ENCODE measurements at regions not wholly inside any gene's neighbourhood (a gene's known extent, or its start where the extent isn't known, plus 50 kb on each side); places are given as distances from the start of the nearest gene placed in this dataset.
"Not testable (repeated sequence)": the region's sequence is repeated elsewhere in the genome, so short reads cannot be mapped to it uniquely, and the experiment has no call there.

- H3K36me3 Mint-ChIP-seq (ENCODE audit: low read depth): no peaks in the 10 kb centered on the region
- DNase-seq (ENCODE audit: low spot score): no peak
- H3K27me3 Mint-ChIP-seq (ENCODE audit: low read depth): no peaks in the 10 kb centered on the region
- H3K4me3 Mint-ChIP-seq: no peak overlapping the region
- H3K27ac Mint-ChIP-seq: no peak overlapping the region
- H3K4me1 Mint-ChIP-seq (ENCODE audit: low read depth): peaks cover 10% of the 10 kb centered on the region
- H3K9me3 Mint-ChIP-seq: no peaks in the 10 kb centered on the region
These were observed 111.3 kb downstream of the ARRDC4 start for GRCh38 chr15:98071786-98072185.

GRCh38 chr15:98075441-98075840 lies 114.9 kb downstream of the ARRDC4 start:
- H3K9me3 Mint-ChIP-seq: no peaks in the 10 kb centered on the region
- no peak for DNase-seq (ENCODE audit: low spot score)
- H3K4me1 Mint-ChIP-seq (ENCODE audit: low read depth): peaks cover 8% of the 10 kb centered on the region
- no peak overlapping the region for H3K27ac Mint-ChIP-seq
- H3K36me3 Mint-ChIP-seq (ENCODE audit: low read depth): no peaks in the 10 kb centered on the region
- H3K27me3 Mint-ChIP-seq (ENCODE audit: low read depth): no peaks in the 10 kb centered on the region
- no peak overlapping the region for H3K4me3 Mint-ChIP-seq

- H3K4me1 Mint-ChIP-seq (ENCODE audit: low read depth): peaks cover 8% of the 10 kb centered on the region
- H3K4me3 Mint-ChIP-seq: no peak overlapping the region
- DNase-seq (ENCODE audit: low spot score): no peak
- H3K27me3 Mint-ChIP-seq (ENCODE audit: low read depth): no peaks in the 10 kb centered on the region
- H3K9me3 Mint-ChIP-seq: no peaks in the 10 kb centered on the region
- H3K36me3 Mint-ChIP-seq (ENCODE audit: low read depth): no peaks in the 10 kb centered on the region
- H3K27ac Mint-ChIP-seq: peak overlapping the region; percentile 32
These were observed 115.7 kb downstream of the ARRDC4 start for GRCh38 chr15:98076021-98076816.

- Mint-ChIP-seq H3K4me1 (ENCODE audit: low read depth) (peaks cover 8% of the 10 kb centered on the region), H3K36me3 (ENCODE audit: low read depth) (no peaks in the 10 kb centered on the region), H3K27me3 (ENCODE audit: low read depth) (no peaks in the 10 kb centered on the region), H3K27ac (no peak overlapping the region), H3K9me3 (no peaks in the 10 kb centered on the region), H3K4me3 (no peak overlapping the region)
- no peak for DNase-seq (ENCODE audit: low spot score)
These were observed 116.7 kb downstream of the ARRDC4 start for GRCh38 chr15:98077186-98077585.

DNA sequence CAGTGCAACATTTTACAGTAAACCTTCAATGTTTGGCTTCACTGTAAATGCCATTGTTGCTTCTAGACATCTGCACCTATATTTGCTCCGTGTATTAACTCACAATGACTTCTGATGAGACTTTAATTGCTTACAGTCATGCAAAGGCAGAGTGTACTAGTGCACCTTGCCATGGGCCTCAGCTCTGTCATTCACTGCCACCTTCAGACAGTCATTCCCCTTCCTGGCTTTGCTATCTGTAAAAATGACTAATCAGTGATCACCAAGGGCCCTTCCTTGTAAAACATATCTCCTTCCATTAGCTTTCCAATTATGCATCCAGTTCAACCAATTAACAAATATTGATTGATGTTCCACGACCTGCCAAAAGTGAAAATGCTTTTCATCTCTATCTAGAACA lies 120.3 kb downstream of the ARRDC4 start:
- peaks cover 11% of the 10 kb centered on the region for H3K4me1 Mint-ChIP-seq (ENCODE audit: low read depth)
- H3K4me3 Mint-ChIP-seq: no peak overlapping the region

GRCh38 chr15:98083203-98083910 lies 122.9 kb downstream of the ARRDC4 start:
- Mint-ChIP-seq H3K27ac (no peak overlapping the region), H3K36me3 (ENCODE audit: low read depth) (no peaks in the 10 kb centered on the region), H3K4me1 (ENCODE audit: low read depth) (peaks cover 5% of the 10 kb centered on the region), H3K4me3 (no peak overlapping the region), H3K27me3 (ENCODE audit: low read depth) (no peaks in the 10 kb centered on the region), H3K9me3 (no peaks in the 10 kb centered on the region)
- DNase-seq (ENCODE audit: low spot score): no peak

More for the DNA sequence above, 120.3 kb downstream of the ARRDC4 start:
- H3K27me3 Mint-ChIP-seq (ENCODE audit: low read depth): no peaks in the 10 kb centered on the region
- DNase-seq (ENCODE audit: low spot score): no peak
- H3K27ac Mint-ChIP-seq: no peak overlapping the region
- H3K9me3 Mint-ChIP-seq: no peaks in the 10 kb centered on the region
- no peaks in the 10 kb centered on the region for H3K36me3 Mint-ChIP-seq (ENCODE audit: low read depth)

DNA sequence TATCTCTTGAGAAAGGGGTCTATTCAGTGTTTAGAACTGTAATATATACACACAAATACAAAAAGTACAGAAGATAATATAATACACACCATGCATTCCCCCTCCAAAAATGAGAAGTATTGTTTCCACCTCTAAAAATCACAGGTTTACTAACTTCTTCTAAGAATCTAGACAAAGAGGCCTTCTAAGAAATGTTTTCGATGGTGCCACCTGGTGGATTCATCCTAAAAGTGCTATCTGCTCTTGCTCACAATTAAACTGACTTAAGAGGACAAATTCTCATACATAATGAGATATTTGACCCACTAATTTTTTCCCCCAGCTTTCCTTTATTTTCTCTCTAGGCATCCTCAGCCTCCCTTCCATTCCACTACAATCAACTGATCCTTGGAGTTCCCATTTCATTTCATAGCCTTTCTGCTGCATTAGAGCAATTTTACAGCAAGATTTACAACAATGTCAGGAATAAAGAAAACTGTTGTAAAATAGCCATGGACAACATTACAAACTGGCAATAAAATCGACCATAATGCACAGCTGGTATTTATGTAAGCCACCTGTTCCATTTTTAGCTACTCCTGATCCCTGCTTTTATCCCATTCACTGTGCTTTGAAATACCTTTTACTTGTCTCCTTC lies 124.6 kb downstream of the ARRDC4 start:
- no peaks in the 10 kb centered on the region for H3K9me3 Mint-ChIP-seq
- H3K4me3 Mint-ChIP-seq: no peak overlapping the region

GRCh38 chr15:98088307-98088945 lies 127.9 kb downstream of the ARRDC4 start:
- not testable (repeated sequence) for H3K9me3 Mint-ChIP-seq; H3K36me3 Mint-ChIP-seq (ENCODE audit: low read depth); H3K27ac Mint-ChIP-seq; H3K27me3 Mint-ChIP-seq (ENCODE audit: low read depth); H3K4me1 Mint-ChIP-seq (ENCODE audit: low read depth); DNase-seq (ENCODE audit: low spot score); H3K4me3 Mint-ChIP-seq

More for the DNA sequence above, 124.6 kb downstream of the ARRDC4 start:
- Mint-ChIP-seq H3K27me3 (ENCODE audit: low read depth) (no peaks in the 10 kb centered on the region), H3K36me3 (ENCODE audit: low read depth) (no peaks in the 10 kb centered on the region), H3K4me1 (ENCODE audit: low read depth) (peaks cover 5% of the 10 kb centered on the region), H3K27ac (no peak overlapping the region)
- no peak for DNase-seq (ENCODE audit: low spot score)

- not testable (repeated sequence) for DNase-seq (ENCODE audit: low spot score); H3K27ac Mint-ChIP-seq; H3K36me3 Mint-ChIP-seq (ENCODE audit: low read depth); H3K4me1 Mint-ChIP-seq (ENCODE audit: low read depth); H3K27me3 Mint-ChIP-seq (ENCODE audit: low read depth); H3K4me3 Mint-ChIP-seq; H3K9me3 Mint-ChIP-seq
These were observed 128.8 kb downstream of the ARRDC4 start for GRCh38 chr15:98089352-98089751.

DNA sequence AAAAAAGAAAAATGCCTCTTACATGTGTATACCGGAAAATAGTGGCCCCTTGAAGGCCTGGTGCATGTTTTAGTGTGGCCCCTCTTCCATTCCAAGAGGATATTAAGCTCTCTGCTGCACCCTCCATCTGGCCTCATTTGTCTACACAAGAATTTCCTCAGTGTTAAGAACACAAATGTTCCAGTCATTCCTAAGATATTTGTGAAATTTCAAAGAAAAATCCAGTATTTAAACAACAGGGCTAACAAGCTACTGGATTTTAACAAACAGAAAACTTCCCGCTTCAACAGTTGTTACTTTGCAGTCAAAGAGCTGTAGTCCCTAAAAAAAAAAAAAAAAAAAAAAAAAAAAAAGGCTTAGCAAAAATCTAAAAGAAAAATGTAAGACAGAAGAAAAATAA lies 137.5 kb downstream of the ARRDC4 start:
- H3K36me3 Mint-ChIP-seq (ENCODE audit: low read depth); H3K9me3 Mint-ChIP-seq; H3K27me3 Mint-ChIP-seq (ENCODE audit: low read depth); DNase-seq (ENCODE audit: low spot score); H3K4me3 Mint-ChIP-seq; H3K4me1 Mint-ChIP-seq (ENCODE audit: low read depth); H3K27ac Mint-ChIP-seq: not testable (repeated sequence)

- not testable (repeated sequence) for H3K4me3 Mint-ChIP-seq
These were observed 140.1 kb downstream of the ARRDC4 start for GRCh38 chr15:98100606-98101005.

DNA sequence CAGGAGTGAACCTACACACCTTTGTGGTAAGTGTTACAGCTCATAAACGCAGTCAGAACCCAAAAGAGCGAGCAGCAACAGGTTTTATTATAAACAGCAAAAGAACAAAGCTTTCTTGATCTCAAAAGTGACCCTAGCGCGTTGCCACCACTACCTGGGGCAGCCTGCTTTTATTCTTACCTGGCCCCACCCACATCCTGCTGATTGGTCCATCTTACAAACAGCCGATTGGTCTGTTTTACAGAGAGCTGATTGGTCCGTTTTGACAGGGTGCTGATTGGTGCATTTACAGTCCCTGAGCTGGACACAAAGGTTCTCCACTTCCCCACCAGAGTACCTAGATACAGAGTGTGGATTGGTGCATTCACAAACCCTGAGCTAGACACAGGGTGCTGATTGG lies 143.1 kb downstream of the ARRDC4 start:
- Mint-ChIP-seq H3K27ac (no peak overlapping the region), H3K9me3 (no peaks in the 10 kb centered on the region), H3K27me3 (ENCODE audit: low read depth) (no peaks in the 10 kb centered on the region), H3K4me3 (no peak overlapping the region), H3K4me1 (ENCODE audit: low read depth) (no peaks in the 10 kb centered on the region), H3K36me3 (ENCODE audit: low read depth) (no peaks in the 10 kb centered on the region)
- DNase-seq (ENCODE audit: low spot score): no peak

More at GRCh38 chr15:98100606-98101005, 140.1 kb downstream of the ARRDC4 start:
- H3K4me1 Mint-ChIP-seq (ENCODE audit: low read depth); H3K9me3 Mint-ChIP-seq; H3K36me3 Mint-ChIP-seq (ENCODE audit: low read depth); H3K27me3 Mint-ChIP-seq (ENCODE audit: low read depth); H3K27ac Mint-ChIP-seq; DNase-seq (ENCODE audit: low spot score): not testable (repeated sequence)

GRCh38 chr15:98104386-98105151 lies 144.1 kb downstream of the ARRDC4 start:
- not testable (repeated sequence) for DNase-seq (ENCODE audit: low spot score); H3K9me3 Mint-ChIP-seq

More at GRCh38 chr15:98104386-98105151, 144.1 kb downstream of the ARRDC4 start:
- not testable (repeated sequence) for H3K4me1 Mint-ChIP-seq (ENCODE audit: low read depth); H3K27me3 Mint-ChIP-seq (ENCODE audit: low read depth); H3K4me3 Mint-ChIP-seq; H3K27ac Mint-ChIP-seq; H3K36me3 Mint-ChIP-seq (ENCODE audit: low read depth)

Measured in T-helper 2 cell treated with Interferon-gamma antibody and Interleukin-4, amounts not matched to agents 5 μg/mL and 100 μg/mL, for 36 hours (primary cell).